C4-2B (cell line): ENCODE measurements at regions not wholly inside any gene's neighbourhood (a gene's known extent, or its start where the extent isn't known, plus 50 kb on each side); places are given as distances from the start of the nearest gene placed in this dataset.

Experiments
- CTCF ChIP-seq: fragments of 450-650 bp; conservative IDR thresholded peaks from 2 replicates; pipeline ENCODE4 v1.5.1; 2017; ENCODE audit warnings: mild to moderate bottlenecking
- ZFX ChIP-seq: fragments of 450-650 bp; IDR thresholded peaks from 2 replicates; pipeline ENCODE4 v1.6.1; 2017

GRCh38 chr9:13904746-13905145 is 409.2 kb downstream of the NFIB start:
- TF ChIP-seq CTCF (no peak), ZFX (no peak)
